Spleen (tissue), 7 donors: ENCODE measurements at regions not wholly inside any gene's neighbourhood (a gene's known extent, or its start where the extent isn't known, plus 50 kb on each side); places are given as distances from the start of the nearest gene placed in this dataset.

Source experiments
- CTCF ChIP-seq, 11 experiments: fragments of 200-600 bp in 7 of 11; fragments of 450-650 bp in 4 of 11; sonication (generic) in 4 of 11; IDR thresholded peaks in 8 of 11; conservative IDR thresholded peaks in 3 of 11; 1 replicate in 7 of 11; 2 replicates in 4 of 11; pipeline versions ENCODE4 v1.4.0 to v1.8.0; 2016 to 2021; ENCODE audit warnings: antibody characterized with exemption in 11 of 11, inconsistent platforms in 4 of 11, mild to moderate bottlenecking in 1 of 11
- POLR2A ChIP-seq, 3 donors: fragments of 450-650 bp; IDR thresholded peaks; one replicate each; pipeline ENCODE4 v1.5.1; 2017; ENCODE audit warnings: antibody characterized with exemption in 3 of 3, mild to moderate bottlenecking in 1 of 3
- POLR2AphosphoS5 ChIP-seq, 3 donors: sonication (generic); formaldehyde crosslinking; IDR thresholded peaks; one replicate each; pipeline ENCODE4 v1.5.1; 2017; ENCODE audit warnings: antibody characterized with exemption in 3 of 3
- donor health status: DM: no; HTN: no; CAD: no; lungs with moderate emphysema.
- donor health status: DM: no; HTN: no; CAD: no.
- donor health status: DM: no; HTN: no; CAD: no.

- TF ChIP-seq POLR2A (IDR thresholded peaks at IDR 0.05) (no peak), CTCF (IDR thresholded peaks at IDR 0.05 in 8 of 11, conservative IDR thresholded peaks at IDR 0.05 in 3 of 11) (no peak), POLR2AphosphoS5 (IDR thresholded peaks at IDR 0.05) (no peak)
Measured at GRCh38 chr16:86713021-86713631, 134.8 kb downstream of the FOXL1 start.
